Progenitor cell of endocrine pancreas (in vitro differentiated cells): ENCODE measurements at regions not wholly inside any gene's neighbourhood (a gene's known extent, or its start where the extent isn't known, plus 50 kb on each side); places are given as distances from the start of the nearest gene placed in this dataset.

ENCODE experiments used
- DNase-seq: peaks from one replicate; pipeline ENCODE4 v3.0.0; 2021; ENCODE audit warnings: low spot score; ENCODE audit not compliant: unreplicated experiment
- H3K27ac Mint-ChIP-seq: 2 replicates; pipeline ENCODE4 v1.8.0; 2021; ENCODE audit warnings: mild to moderate bottlenecking, moderate library complexity, mixed read lengths
- H3K27me3 Mint-ChIP-seq: 2 replicates; pipeline ENCODE4 v1.8.0; 2021; ENCODE audit warnings: mixed read lengths
- H3K36me3 Mint-ChIP-seq: 2 replicates; pipeline ENCODE4 v1.8.0; 2022; ENCODE audit warnings: mixed read lengths; ENCODE audit not compliant: insufficient read depth
- H3K4me1 Mint-ChIP-seq: 2 replicates; pipeline ENCODE4 v1.8.0; 2021; ENCODE audit warnings: low read depth, mixed read lengths
- H3K4me3 Mint-ChIP-seq: 2 replicates; pipeline ENCODE4 v1.8.0; 2021; ENCODE audit warnings: low read depth, mild to moderate bottlenecking, moderate library complexity, mixed read lengths
- H3K9me3 Mint-ChIP-seq: 2 replicates; pipeline ENCODE4 v1.8.0; 2021; ENCODE audit warnings: low read depth, mixed read lengths
- TF ChIP-seq, protein P1 (sequence below): fragments of 200-600 bp; sonication (generic); IDR thresholded peaks from one replicate; pipeline ENCODE4 v1.5.0; 2021; ENCODE audit warnings: antibody characterized with exemption, mild to moderate bottlenecking; ENCODE audit not compliant: unreplicated experiment

DNA sequence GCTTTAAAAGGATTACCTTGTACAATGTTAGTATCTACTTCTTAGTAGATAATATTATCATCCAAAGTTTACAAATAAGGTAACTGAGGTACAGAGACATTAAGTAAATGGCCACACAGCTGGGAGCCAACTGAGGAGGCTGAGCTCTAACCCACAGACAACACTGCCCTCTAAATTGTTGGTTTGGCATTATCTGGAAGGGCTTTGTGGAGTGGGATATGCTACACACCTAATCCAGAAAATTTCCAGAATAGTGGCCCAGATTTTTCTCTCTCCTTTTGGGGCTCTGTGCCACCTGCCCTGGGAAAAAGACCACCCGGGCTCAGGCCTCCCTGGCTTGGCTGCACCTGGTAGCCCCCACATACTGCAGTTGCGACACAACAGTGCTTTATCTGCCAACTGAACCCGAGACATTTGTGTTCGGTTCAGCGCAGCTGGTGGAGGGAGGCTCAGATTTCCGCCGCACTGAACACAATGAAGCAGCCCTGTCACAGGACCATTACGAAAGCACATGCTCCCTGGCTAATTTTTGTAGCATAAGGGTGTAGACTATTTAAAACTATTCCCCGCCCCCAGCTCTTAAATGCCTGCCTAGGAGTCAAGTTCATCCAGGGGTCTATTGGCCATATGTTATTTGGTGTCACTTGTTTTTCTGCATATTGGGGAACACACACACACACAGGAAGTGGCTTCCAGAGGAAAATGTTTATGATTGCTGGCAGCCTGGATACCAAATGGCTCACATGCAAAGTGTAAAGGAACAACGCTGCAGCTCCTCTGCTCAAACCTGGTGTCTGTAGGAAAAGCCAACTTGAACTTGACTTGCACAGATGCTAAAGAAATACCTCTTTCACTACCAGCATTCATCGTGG, 92.3 kb upstream of the ESRRG start:
- peaks cover 65% of the 10 kb centered on the region for H3K27me3 Mint-ChIP-seq

GRCh38 chr1:216814576-216815259, 91.5 kb upstream of the ESRRG start:
- peaks cover 7% of the 10 kb centered on the region for H3K4me1 Mint-ChIP-seq
- TF ChIP-seq, protein P1, sequence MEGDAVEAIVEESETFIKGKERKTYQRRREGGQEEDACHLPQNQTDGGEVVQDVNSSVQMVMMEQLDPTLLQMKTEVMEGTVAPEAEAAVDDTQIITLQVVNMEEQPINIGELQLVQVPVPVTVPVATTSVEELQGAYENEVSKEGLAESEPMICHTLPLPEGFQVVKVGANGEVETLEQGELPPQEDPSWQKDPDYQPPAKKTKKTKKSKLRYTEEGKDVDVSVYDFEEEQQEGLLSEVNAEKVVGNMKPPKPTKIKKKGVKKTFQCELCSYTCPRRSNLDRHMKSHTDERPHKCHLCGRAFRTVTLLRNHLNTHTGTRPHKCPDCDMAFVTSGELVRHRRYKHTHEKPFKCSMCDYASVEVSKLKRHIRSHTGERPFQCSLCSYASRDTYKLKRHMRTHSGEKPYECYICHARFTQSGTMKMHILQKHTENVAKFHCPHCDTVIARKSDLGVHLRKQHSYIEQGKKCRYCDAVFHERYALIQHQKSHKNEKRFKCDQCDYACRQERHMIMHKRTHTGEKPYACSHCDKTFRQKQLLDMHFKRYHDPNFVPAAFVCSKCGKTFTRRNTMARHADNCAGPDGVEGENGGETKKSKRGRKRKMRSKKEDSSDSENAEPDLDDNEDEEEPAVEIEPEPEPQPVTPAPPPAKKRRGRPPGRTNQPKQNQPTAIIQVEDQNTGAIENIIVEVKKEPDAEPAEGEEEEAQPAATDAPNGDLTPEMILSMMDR: no peak
- no peak for DNase-seq
- H3K9me3 Mint-ChIP-seq: no peaks in the 10 kb centered on the region
- H3K36me3 Mint-ChIP-seq: no peaks in the 10 kb centered on the region
- H3K4me3 Mint-ChIP-seq: no peak overlapping the region
- peaks cover 64% of the 10 kb centered on the region for H3K27me3 Mint-ChIP-seq
- H3K27ac Mint-ChIP-seq: no peak overlapping the region

More for the DNA sequence above, 92.3 kb upstream of the ESRRG start:
- Mint-ChIP-seq H3K4me3 (no peak overlapping the region), H3K4me1 (peaks cover 10% of the 10 kb centered on the region), H3K9me3 (no peaks in the 10 kb centered on the region), H3K36me3 (no peaks in the 10 kb centered on the region), H3K27ac (no peak overlapping the region)
- no peak for DNase-seq
- TF ChIP-seq, protein P1: no peak

DNA sequence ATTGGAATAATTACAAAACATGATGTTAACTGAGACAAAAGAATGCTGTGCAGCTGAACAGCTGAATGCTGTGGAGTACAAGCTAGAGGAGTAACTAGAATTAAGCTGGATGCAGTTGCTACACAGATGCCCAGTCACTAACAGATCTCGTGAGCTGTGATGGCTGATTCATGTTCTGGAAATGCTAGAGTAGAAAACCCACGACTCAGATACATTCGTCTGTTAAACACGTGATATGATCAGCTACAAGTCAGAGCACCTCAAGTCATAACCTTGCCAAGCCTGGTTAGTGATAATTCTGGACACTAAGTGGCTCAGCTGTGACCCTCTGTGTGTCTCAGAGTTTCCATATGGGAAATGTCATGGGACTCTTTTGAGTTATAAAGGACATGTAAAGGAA, 89.7 kb upstream of the ESRRG start:
- H3K36me3 Mint-ChIP-seq: no peaks in the 10 kb centered on the region
- peaks cover 54% of the 10 kb centered on the region for H3K27me3 Mint-ChIP-seq
- TF ChIP-seq, protein P1: no peak
- H3K4me1 Mint-ChIP-seq: peaks cover 7% of the 10 kb centered on the region
- no peaks in the 10 kb centered on the region for H3K9me3 Mint-ChIP-seq
- H3K4me3 Mint-ChIP-seq: no peak overlapping the region
- no peak for DNase-seq
- H3K27ac Mint-ChIP-seq: no peak overlapping the region

- H3K27me3 Mint-ChIP-seq: peaks cover 51% of the 10 kb centered on the region
- H3K9me3 Mint-ChIP-seq: no peaks in the 10 kb centered on the region
- H3K27ac Mint-ChIP-seq: no peak overlapping the region
- H3K4me1 Mint-ChIP-seq: peaks cover 4% of the 10 kb centered on the region
- TF ChIP-seq, protein P1: no peak
- no peak for DNase-seq
- no peak overlapping the region for H3K4me3 Mint-ChIP-seq
- H3K36me3 Mint-ChIP-seq: no peaks in the 10 kb centered on the region
Observed at GRCh38 chr1:216809649-216810048, 86.4 kb upstream of the ESRRG start.

DNA sequence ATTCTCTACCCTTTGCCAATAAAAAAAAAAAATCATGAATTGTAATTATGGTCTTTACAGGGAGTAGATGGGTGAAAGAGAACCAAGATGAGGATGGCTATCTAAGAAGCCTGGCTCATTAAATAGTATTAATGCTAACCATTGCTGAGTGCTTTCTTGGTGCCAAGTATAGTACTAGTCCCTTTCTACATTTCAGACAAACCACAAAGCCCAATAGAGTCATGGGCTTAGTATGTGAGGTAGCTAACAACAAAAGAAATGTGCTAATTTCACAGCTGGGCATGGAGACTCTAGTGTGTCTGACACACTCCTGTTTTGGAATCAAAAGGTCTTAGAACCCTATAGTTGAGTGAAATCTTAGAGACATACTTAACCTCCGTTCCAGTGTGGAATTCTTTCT, 84.5 kb upstream of the ESRRG start:
- Mint-ChIP-seq H3K27me3 (peaks cover 53% of the 10 kb centered on the region), H3K9me3 (no peaks in the 10 kb centered on the region), H3K27ac (no peak overlapping the region), H3K4me3 (no peak overlapping the region), H3K36me3 (no peaks in the 10 kb centered on the region), H3K4me1 (peaks cover 5% of the 10 kb centered on the region)
- TF ChIP-seq, protein P1: no peak
- DNase-seq: no peak
